Fibroblast of the aortic adventitia (primary cell): ENCODE measurements at regions not wholly inside any gene's neighbourhood (a gene's known extent, or its start where the extent isn't known, plus 50 kb on each side); places are given as distances from the start of the nearest gene placed in this dataset.

Source experiments
- DNase-seq: peaks from one replicate; pipeline ENCODE4 v3.0.0-alpha.2; 2010; ENCODE audit warnings: low read depth
- H3K4me3 ChIP-seq: 2 replicates; pipeline ENCODE4 v1.5.1; 2011; ENCODE audit warnings: low read depth, mild to moderate bottlenecking, control low read depth, low read length, moderate library complexity
- CTCF ChIP-seq: IDR thresholded peaks from 2 replicates; pipeline ENCODE4 v1.5.1; 2011; ENCODE audit warnings: mild to moderate bottlenecking, low read length, control low read depth, inconsistent platforms; ENCODE audit not compliant: insufficient read depth

- no peak overlapping the region for H3K4me3 ChIP-seq
- no peak for DNase-seq
- no peak for TF ChIP-seq CTCF
Measured at GRCh38 chr14:34138175-34138574, 187.3 kb upstream of the EGLN3 start.

GRCh38 chr14:34137001-34137745 is 186.3 kb upstream of the EGLN3 start:
- TF ChIP-seq CTCF = no peak
- DNase-seq = no peak
- H3K4me3 ChIP-seq = no peak overlapping the region

- no peak for TF ChIP-seq CTCF
- no peak for DNase-seq
- H3K4me3 ChIP-seq = no peak overlapping the region
Measured at GRCh38 chr14:34135492-34135891, 184.6 kb upstream of the EGLN3 start.

GRCh38 chr14:34134484-34134883 is 183.6 kb upstream of the EGLN3 start:
- no peak for TF ChIP-seq CTCF
- DNase-seq = no peak
- H3K4me3 ChIP-seq = no peak overlapping the region

- TF ChIP-seq CTCF = no peak
- H3K4me3 ChIP-seq = no peak overlapping the region
- no peak for DNase-seq
Measured at GRCh38 chr14:34129927-34130552, 179.2 kb upstream of the EGLN3 start.

- H3K4me3 ChIP-seq = no peak overlapping the region
- TF ChIP-seq CTCF = no peak
- DNase-seq = no peak
Measured at GRCh38 chr14:34128665-34129064, 177.8 kb upstream of the EGLN3 start.
